ENCODE measurements at regions not wholly inside any gene's neighbourhood (a gene's known extent, or its start where the extent isn't known, plus 50 kb on each side); places are given as distances from the start of the nearest gene placed in this dataset.
"Not testable (repeated sequence)": the region's sequence is repeated elsewhere in the genome, so short reads cannot be mapped to it uniquely, and the experiment has no call there.

DNA sequence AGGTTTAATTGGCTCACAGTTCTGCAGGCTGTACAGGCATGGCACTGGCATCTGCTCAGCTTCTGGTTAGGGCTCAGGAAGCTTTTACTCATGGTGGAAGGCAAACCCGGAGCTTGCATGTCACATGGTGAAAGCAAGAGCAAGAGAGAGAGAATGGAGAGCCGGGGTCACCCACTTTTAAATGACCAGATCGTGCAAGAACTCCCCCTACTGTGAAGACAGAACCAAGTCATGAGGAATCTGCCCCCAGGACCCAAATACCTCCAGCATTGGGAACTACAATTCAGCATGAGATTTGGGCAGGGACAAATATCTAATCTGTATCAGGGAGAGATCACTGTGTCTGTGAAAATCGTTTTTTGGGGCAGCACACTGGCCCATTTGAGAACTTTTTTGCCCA, 110.0 kb upstream of the MYO3A start:
- no peak for DNase-seq (ENCODE audit: low spot score)
- no peaks in the 10 kb centered on the region for H3K4me1 ChIP-seq (ENCODE audit: insufficient read depth, poor library complexity, severe bottlenecking)
- ATAC-seq (ENCODE audit: low read depth): no peak
- H3K27ac ChIP-seq (ENCODE audit: poor library complexity, severe bottlenecking): no peak overlapping the region
- peaks cover 7% of the 10 kb centered on the region for H3K27me3 ChIP-seq (ENCODE audit: insufficient read depth, poor library complexity, severe bottlenecking)
- H3K4me3 ChIP-seq (ENCODE audit: severe bottlenecking): no peak overlapping the region
- H3K9me3 ChIP-seq (ENCODE audit: severe bottlenecking): no peaks in the 10 kb centered on the region
- TF ChIP-seq, protein P1, sequence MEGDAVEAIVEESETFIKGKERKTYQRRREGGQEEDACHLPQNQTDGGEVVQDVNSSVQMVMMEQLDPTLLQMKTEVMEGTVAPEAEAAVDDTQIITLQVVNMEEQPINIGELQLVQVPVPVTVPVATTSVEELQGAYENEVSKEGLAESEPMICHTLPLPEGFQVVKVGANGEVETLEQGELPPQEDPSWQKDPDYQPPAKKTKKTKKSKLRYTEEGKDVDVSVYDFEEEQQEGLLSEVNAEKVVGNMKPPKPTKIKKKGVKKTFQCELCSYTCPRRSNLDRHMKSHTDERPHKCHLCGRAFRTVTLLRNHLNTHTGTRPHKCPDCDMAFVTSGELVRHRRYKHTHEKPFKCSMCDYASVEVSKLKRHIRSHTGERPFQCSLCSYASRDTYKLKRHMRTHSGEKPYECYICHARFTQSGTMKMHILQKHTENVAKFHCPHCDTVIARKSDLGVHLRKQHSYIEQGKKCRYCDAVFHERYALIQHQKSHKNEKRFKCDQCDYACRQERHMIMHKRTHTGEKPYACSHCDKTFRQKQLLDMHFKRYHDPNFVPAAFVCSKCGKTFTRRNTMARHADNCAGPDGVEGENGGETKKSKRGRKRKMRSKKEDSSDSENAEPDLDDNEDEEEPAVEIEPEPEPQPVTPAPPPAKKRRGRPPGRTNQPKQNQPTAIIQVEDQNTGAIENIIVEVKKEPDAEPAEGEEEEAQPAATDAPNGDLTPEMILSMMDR (IDR thresholded peaks at IDR 0.05; ENCODE audit: poor library complexity, severe bottlenecking): no peak
- no peaks in the 10 kb centered on the region for H3K36me3 ChIP-seq (ENCODE audit: low read depth)

DNA sequence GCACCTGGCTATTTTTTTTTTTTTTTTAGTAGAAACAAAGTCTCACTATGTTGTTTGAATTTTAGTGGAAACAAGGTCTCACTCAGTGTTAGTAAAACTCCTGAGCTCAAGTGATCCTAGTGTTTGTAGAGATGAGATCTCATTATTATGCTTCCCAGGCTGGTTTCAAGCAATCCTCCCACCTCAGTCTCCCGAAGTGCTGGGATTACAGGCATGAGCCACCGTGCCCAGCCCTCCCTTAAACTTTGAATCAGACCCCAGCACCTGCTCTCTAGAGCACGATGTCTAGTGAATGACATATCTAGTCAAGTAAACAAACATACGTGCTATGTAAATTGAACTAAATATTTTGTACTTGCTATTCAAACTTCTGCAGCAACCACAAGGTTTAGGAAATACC, 105.6 kb upstream of the MYO3A start:
- H3K36me3 ChIP-seq (ENCODE audit: low read depth): no peaks in the 10 kb centered on the region
- H3K27me3 ChIP-seq (ENCODE audit: insufficient read depth, poor library complexity, severe bottlenecking): peaks cover 18% of the 10 kb centered on the region
- no peak overlapping the region for H3K27ac ChIP-seq (ENCODE audit: poor library complexity, severe bottlenecking)
- no peaks in the 10 kb centered on the region for H3K4me1 ChIP-seq (ENCODE audit: insufficient read depth, poor library complexity, severe bottlenecking)
- TF ChIP-seq, protein P1 (IDR thresholded peaks at IDR 0.05; ENCODE audit: poor library complexity, severe bottlenecking): no peak
- H3K4me3 ChIP-seq (ENCODE audit: severe bottlenecking): no peak overlapping the region
- no peaks in the 10 kb centered on the region for H3K9me3 ChIP-seq (ENCODE audit: severe bottlenecking)
- DNase-seq (ENCODE audit: low spot score) (no peak), ATAC-seq (ENCODE audit: low read depth) (no peak)

DNA sequence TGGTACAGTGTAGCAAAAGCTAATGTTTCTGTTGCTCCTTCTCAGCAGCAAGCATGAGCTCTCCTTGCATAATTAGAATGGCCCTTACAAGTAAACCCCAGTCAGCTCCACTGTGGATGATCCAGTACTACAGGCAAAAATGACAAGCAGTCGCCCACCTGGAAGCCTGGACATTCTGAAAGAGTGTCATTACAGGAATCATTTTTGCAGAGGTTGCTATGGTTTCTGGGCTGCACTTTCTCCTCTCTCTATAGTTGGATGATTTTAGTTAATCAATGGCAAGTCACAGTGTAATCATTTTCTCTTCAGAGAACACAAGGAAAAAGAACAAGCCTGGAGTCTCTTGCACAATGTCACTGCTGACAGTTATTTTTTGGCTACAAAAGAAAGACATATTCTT, 102.9 kb upstream of the MYO3A start:
- H3K4me3 ChIP-seq (ENCODE audit: severe bottlenecking): no peak overlapping the region
- ATAC-seq (ENCODE audit: low read depth) (no peak), DNase-seq (ENCODE audit: low spot score) (no peak)
- H3K27me3 ChIP-seq (ENCODE audit: insufficient read depth, poor library complexity, severe bottlenecking): peaks cover 18% of the 10 kb centered on the region
- no peaks in the 10 kb centered on the region for H3K4me1 ChIP-seq (ENCODE audit: insufficient read depth, poor library complexity, severe bottlenecking)
- H3K9me3 ChIP-seq (ENCODE audit: severe bottlenecking): no peaks in the 10 kb centered on the region
- H3K27ac ChIP-seq (ENCODE audit: poor library complexity, severe bottlenecking): no peak overlapping the region
- TF ChIP-seq, protein P1 (IDR thresholded peaks at IDR 0.05; ENCODE audit: poor library complexity, severe bottlenecking): no peak
- H3K36me3 ChIP-seq (ENCODE audit: low read depth): no peaks in the 10 kb centered on the region

DNA sequence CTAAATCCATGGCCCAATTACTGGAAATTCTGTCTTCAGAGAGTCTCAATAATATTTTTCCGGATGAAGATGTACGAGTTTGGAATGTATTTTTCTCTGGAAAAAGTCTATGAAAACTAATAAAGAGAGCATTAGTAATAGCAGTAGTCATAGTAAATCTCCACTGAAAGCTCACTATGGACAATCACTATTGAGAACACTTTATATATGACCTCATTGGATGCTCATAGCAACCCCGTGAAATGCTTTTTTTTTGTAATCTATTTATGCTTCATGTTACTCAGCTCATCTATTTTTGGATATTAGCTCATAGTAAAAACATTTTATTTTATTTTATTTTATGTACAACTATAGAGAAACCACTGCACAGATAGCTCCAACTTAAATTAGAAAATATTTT, 94.3 kb upstream of the MYO3A start:
- Histone ChIP-seq H3K9me3 (ENCODE audit: severe bottlenecking) (no peaks in the 10 kb centered on the region), H3K4me1 (ENCODE audit: insufficient read depth, poor library complexity, severe bottlenecking) (no peaks in the 10 kb centered on the region), H3K36me3 (ENCODE audit: low read depth) (no peaks in the 10 kb centered on the region), H3K4me3 (ENCODE audit: severe bottlenecking) (no peak overlapping the region), H3K27me3 (ENCODE audit: insufficient read depth, poor library complexity, severe bottlenecking) (no peaks in the 10 kb centered on the region), H3K27ac (ENCODE audit: poor library complexity, severe bottlenecking) (no peak overlapping the region)
- DNase-seq (ENCODE audit: low spot score): no peak
- TF ChIP-seq, protein P1 (IDR thresholded peaks at IDR 0.05; ENCODE audit: poor library complexity, severe bottlenecking): no peak
- ATAC-seq (ENCODE audit: low read depth): no peak

DNA sequence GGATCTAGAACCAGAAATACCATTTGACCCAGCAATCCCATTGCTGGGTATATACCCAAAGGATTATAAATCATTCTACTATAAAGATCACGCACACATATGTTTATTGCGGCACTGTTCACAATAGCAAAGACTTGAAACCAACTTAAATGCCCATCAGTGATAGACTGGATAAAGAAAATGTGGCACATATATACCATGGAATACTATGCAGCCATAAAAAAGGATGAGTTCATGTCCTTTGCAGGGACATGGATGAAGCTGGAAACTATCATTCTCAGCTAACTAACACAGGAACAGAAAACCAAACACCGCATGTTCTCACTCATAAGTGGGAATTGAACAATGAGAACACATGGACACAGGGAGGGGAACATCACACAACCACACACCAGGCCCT, 93.2 kb upstream of the MYO3A start:
- H3K9me3 ChIP-seq (ENCODE audit: severe bottlenecking); ATAC-seq (ENCODE audit: low read depth); DNase-seq (ENCODE audit: low spot score); H3K4me1 ChIP-seq (ENCODE audit: insufficient read depth, poor library complexity, severe bottlenecking); H3K36me3 ChIP-seq (ENCODE audit: low read depth); H3K27ac ChIP-seq (ENCODE audit: poor library complexity, severe bottlenecking); H3K4me3 ChIP-seq (ENCODE audit: severe bottlenecking); H3K27me3 ChIP-seq (ENCODE audit: insufficient read depth, poor library complexity, severe bottlenecking): not testable (repeated sequence)

Measured in RWPE2 (cell line).